OCI-LY3 (cell line): ENCODE measurements at regions not wholly inside any gene's neighbourhood (a gene's known extent, or its start where the extent isn't known, plus 50 kb on each side); places are given as distances from the start of the nearest gene placed in this dataset.

ENCODE experiments used
- CTCF ChIP-seq: fragments of 200-600, 300-600 bp; sonication (generic); IDR thresholded peaks from 2 replicates; pipeline ENCODE4 v1.5.1; 2014; ENCODE audit warnings: antibody characterized with exemption, low read length, low read depth
- EZH2phosphoT487 ChIP-seq: fragments of 200-600 bp; shearing (Covaris generic); IDR thresholded peaks from 2 replicates; pipeline ENCODE4 v1.6.1; 2018; ENCODE audit warnings: antibody characterized with exemption, mixed run types, low read depth

- TF ChIP-seq CTCF = no peak
- TF ChIP-seq EZH2phosphoT487 = no peak
Observed at GRCh38 chr5:86536396-86536795, 81.3 kb upstream of the COX7C start.
